ENCODE measurements at regions not wholly inside any gene's neighbourhood (a gene's known extent, or its start where the extent isn't known, plus 50 kb on each side); places are given as distances from the start of the nearest gene placed in this dataset.
"Not testable (repeated sequence)": the region's sequence is repeated elsewhere in the genome, so short reads cannot be mapped to it uniquely, and the experiment has no call there.

- no peak for TF ChIP-seq CTCF (IDR thresholded peaks at IDR 0.05; ENCODE audit: insufficient read depth, low read depth, low read length, missing control alignments)
- peak; percentile 72 for DNase-seq (ENCODE audit: low read depth)
- H3K4me3 ChIP-seq (ENCODE audit: low read length) = no peak overlapping the region
These were observed 260.0 kb upstream of the KYNU start for GRCh38 chr2:142617461-142617860.

- TF ChIP-seq CTCF (IDR thresholded peaks at IDR 0.05; ENCODE audit: insufficient read depth, low read depth, low read length, missing control alignments) = no peak
- DNase-seq (ENCODE audit: low read depth) = no peak
- no peak overlapping the region for H3K4me3 ChIP-seq (ENCODE audit: low read length)
These were observed 261.6 kb upstream of the KYNU start for GRCh38 chr2:142615876-142616275.

- not testable (repeated sequence) for H3K4me3 ChIP-seq (ENCODE audit: low read length); DNase-seq (ENCODE audit: low read depth)
These were observed 264.3 kb upstream of the KYNU start for GRCh38 chr2:142613193-142613592.

- H3K4me3 ChIP-seq (ENCODE audit: low read length) = no peak overlapping the region
- no peak for TF ChIP-seq CTCF (IDR thresholded peaks at IDR 0.05; ENCODE audit: insufficient read depth, low read depth, low read length, missing control alignments)
- DNase-seq (ENCODE audit: low read depth) = no peak
These were observed 272.0 kb upstream of the KYNU start for GRCh38 chr2:142605421-142605820.

GRCh38 chr2:142603759-142604158 is 273.7 kb upstream of the KYNU start:
- H3K4me3 ChIP-seq (ENCODE audit: low read length) = no peak overlapping the region
- DNase-seq (ENCODE audit: low read depth) = no peak
- peak; percentile 16 for TF ChIP-seq CTCF (IDR thresholded peaks at IDR 0.05; ENCODE audit: insufficient read depth, low read depth, low read length, missing control alignments)

GRCh38 chr2:142602418-142602989 is 275.0 kb upstream of the KYNU start:
- no peak for DNase-seq (ENCODE audit: low read depth)
- no peak overlapping the region for H3K4me3 ChIP-seq (ENCODE audit: low read length)
- TF ChIP-seq CTCF (IDR thresholded peaks at IDR 0.05; ENCODE audit: insufficient read depth, low read depth, low read length, missing control alignments) = no peak

- no peak for DNase-seq (ENCODE audit: low read depth)
- no peak overlapping the region for H3K4me3 ChIP-seq (ENCODE audit: low read length)
- no peak for TF ChIP-seq CTCF (IDR thresholded peaks at IDR 0.05; ENCODE audit: insufficient read depth, low read depth, low read length, missing control alignments)
These were observed 275.7 kb upstream of the KYNU start for GRCh38 chr2:142601794-142602193.

Measured in epithelial cell of esophagus (primary cell).